H1 (cell line): ENCODE measurements at regions not wholly inside any gene's neighbourhood (a gene's known extent, or its start where the extent isn't known, plus 50 kb on each side); places are given as distances from the start of the nearest gene placed in this dataset.

Experiments used
- CHD7 ChIP-seq: fragments of 300-600 bp; sonication (generic); IDR thresholded peaks from 2 replicates; pipeline ENCODE4 v1.7.1; 2012; ENCODE audit warnings: low read length, moderate library complexity, mild to moderate bottlenecking, inconsistent platforms; ENCODE audit not compliant: insufficient replicate concordance

DNA sequence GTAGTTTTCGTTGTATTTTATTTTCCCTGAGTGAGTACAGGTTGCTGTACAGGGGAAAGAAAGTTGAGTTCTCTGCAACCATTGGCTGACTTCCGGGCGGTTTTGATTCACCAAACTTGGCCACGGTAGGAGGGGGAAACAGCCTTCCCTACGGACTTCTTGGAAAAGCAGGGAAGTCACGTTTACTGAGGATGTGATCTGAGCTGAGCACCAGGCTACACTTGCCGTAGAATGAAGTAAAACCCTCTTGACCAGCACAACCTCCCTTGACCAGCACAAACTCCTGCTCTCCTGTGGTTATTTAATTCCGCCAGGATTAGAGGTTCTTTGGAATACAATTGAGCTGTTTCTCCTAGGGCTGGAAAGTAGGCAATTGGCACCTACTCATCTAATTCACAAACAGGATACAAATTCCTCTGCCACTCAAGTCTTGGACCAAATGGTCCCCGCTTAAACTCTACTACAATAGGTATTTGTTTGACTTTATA lies 242.0 kb upstream of the RBFOX1 start (continued):
- TF ChIP-seq CHD7 = no peak
